Upper lobe of right lung (tissue), 1 donor: ENCODE measurements at regions not wholly inside any gene's neighbourhood (a gene's known extent, or its start where the extent isn't known, plus 50 kb on each side); places are given as distances from the start of the nearest gene placed in this dataset.

Experiments used
- ATAC-seq: fragments of 200-7000 bp; cut with Tn5 transposase; one replicate; pipeline ENCODE4 v1.9.1; 2020; ENCODE audit warnings: mild to moderate bottlenecking, moderate library complexity
- DNase-seq: peaks from one replicate; pipeline ENCODE4 v3.0.0-alpha.2; 2020
- H3K27ac ChIP-seq: fragments of 200-600 bp; one replicate; pipeline ENCODE4 v1.8.0; 2022
- H3K27me3 ChIP-seq: fragments of 200-600 bp; one replicate; pipeline ENCODE4 v1.8.0; 2022; ENCODE audit warnings: mild to moderate bottlenecking
- H3K36me3 ChIP-seq: fragments of 200-600 bp; one replicate; pipeline ENCODE4 v1.8.0; 2022
- H3K4me1 ChIP-seq: fragments of 200-600 bp; one replicate; pipeline ENCODE4 v1.8.0; 2022
- H3K4me3 ChIP-seq: fragments of 200-600 bp; one replicate; pipeline ENCODE4 v1.8.0; 2022; ENCODE audit warnings: mild to moderate bottlenecking
- H3K9me3 ChIP-seq: fragments of 200-600 bp; one replicate; pipeline ENCODE4 v1.8.0; 2022
- CTCF ChIP-seq: fragments of 200-600 bp; IDR thresholded peaks from one replicate; pipeline ENCODE4 v1.8.0; 2022; ENCODE audit warnings: antibody characterized with exemption
- intact Hi-C: fragments of 100-400 bp; cut with DNase I; formaldehyde crosslinking; loops from one replicate; pipeline ENCODE4 v1.11.0; 2022
- donor health status: DM: no; HTN: yes; CAD: no; lungs with severe emphysema.

- Histone ChIP-seq H3K27me3 (no peaks in the 10 kb centered on the region), H3K36me3 (no peaks in the 10 kb centered on the region), H3K4me3 (no peak overlapping the region), H3K9me3 (no peaks in the 10 kb centered on the region), H3K27ac (peak overlapping the region; percentile 78), H3K4me1 (peaks cover 16% of the 10 kb centered on the region)
- peak; percentile 98 for ATAC-seq
- intact Hi-C loops = no loop called here
- DNase-seq = peak; percentile 67
- no peak for TF ChIP-seq CTCF
These were observed 108.9 kb upstream of the PLEKHG7 start for GRCh38 chr12:92593734-92594402.

- no peaks in the 10 kb centered on the region for H3K9me3 ChIP-seq
- intact Hi-C loops = no loop called here
- no peak overlapping the region for H3K4me3 ChIP-seq
- no peaks in the 10 kb centered on the region for H3K27me3 ChIP-seq
- TF ChIP-seq CTCF = no peak
- H3K27ac ChIP-seq = no peak overlapping the region
- DNase-seq (no peak), ATAC-seq (peak; percentile 73)
- no peaks in the 10 kb centered on the region for H3K36me3 ChIP-seq
- H3K4me1 ChIP-seq = no peaks in the 10 kb centered on the region
These were observed 117.6 kb upstream of the PLEKHG7 start for GRCh38 chr12:92585115-92585727.

- Histone ChIP-seq H3K9me3 (no peaks in the 10 kb centered on the region), H3K4me1 (no peaks in the 10 kb centered on the region), H3K27ac (no peak overlapping the region), H3K4me3 (no peak overlapping the region), H3K27me3 (no peaks in the 10 kb centered on the region), H3K36me3 (no peaks in the 10 kb centered on the region)
- ATAC-seq = no peak
- no peak for TF ChIP-seq CTCF
- DNase-seq = no peak
- intact Hi-C loops = no loop called here
These were observed 118.9 kb upstream of the PLEKHG7 start for GRCh38 chr12:92583910-92584309.

- H3K4me3 ChIP-seq = no peak overlapping the region
- TF ChIP-seq CTCF = no peak
- intact Hi-C loops = no loop called here
- H3K36me3 ChIP-seq = no peaks in the 10 kb centered on the region
- H3K4me1 ChIP-seq = no peaks in the 10 kb centered on the region
- DNase-seq = no peak
- H3K9me3 ChIP-seq = no peaks in the 10 kb centered on the region
- ATAC-seq = no peak
- H3K27me3 ChIP-seq = no peaks in the 10 kb centered on the region
- H3K27ac ChIP-seq = no peak overlapping the region
These were observed 119.9 kb upstream of the PLEKHG7 start for GRCh38 chr12:92582893-92583292.

- Histone ChIP-seq H3K27ac (no peak overlapping the region), H3K9me3 (no peaks in the 10 kb centered on the region), H3K4me3 (no peak overlapping the region), H3K36me3 (no peaks in the 10 kb centered on the region), H3K4me1 (no peaks in the 10 kb centered on the region), H3K27me3 (no peaks in the 10 kb centered on the region)
- no peak for DNase-seq
- no peak for ATAC-seq
- intact Hi-C loops = no loop called here
- TF ChIP-seq CTCF = no peak
These were observed 120.3 kb upstream of the PLEKHG7 start for GRCh38 chr12:92582475-92582874.
